Body of pancreas (tissue), 4 donors: ENCODE measurements at regions not wholly inside any gene's neighbourhood (a gene's known extent, or its start where the extent isn't known, plus 50 kb on each side); places are given as distances from the start of the nearest gene placed in this dataset.

Source experiments
- CTCF ChIP-seq, 7 experiments: fragments of 450-650 bp in 4 of 7; fragments of 200-600 bp in 3 of 7; sonication (generic) in 3 of 7; IDR thresholded peaks; one replicate each; pipeline ENCODE4 v1.5.1; 2016 to 2019; ENCODE audit warnings: antibody characterized with exemption in 7 of 7
- POLR2A ChIP-seq, 3 donors: fragments of 450-650 bp; IDR thresholded peaks; one replicate each; pipeline ENCODE4 v1.6.1; 2016; ENCODE audit warnings: antibody characterized with exemption in 3 of 3, mild to moderate bottlenecking in 2 of 3

- no peak for TF ChIP-seq CTCF (IDR thresholded peaks at IDR 0.05)
- no peak for TF ChIP-seq POLR2A (IDR thresholded peaks at IDR 0.05)
These were observed 650.5 kb upstream of the KLHL29 start for GRCh38 chr2:22734373-22735045.
